Breast epithelium (tissue), 4 donors: ENCODE measurements at regions not wholly inside any gene's neighbourhood (a gene's known extent, or its start where the extent isn't known, plus 50 kb on each side); places are given as distances from the start of the nearest gene placed in this dataset.

ENCODE experiments used
- DNase-seq, 2 donors: peaks; one replicate each; pipeline ENCODE4 v3.0.0-alpha.2; 2019; ENCODE audit warnings: low spot score in 2 of 2
- H3K27ac ChIP-seq, 2 donors: fragments of 200-600 bp; sonication (generic) in 1 of 2; one replicate each; pipeline ENCODE4 v1.5.1; 2016 to 2019; ENCODE audit warnings: mild to moderate bottlenecking in 1 of 2
- H3K27me3 ChIP-seq, 2 donors: fragments of 200-600 bp; sonication (generic) in 1 of 2; one replicate each; pipeline versions ENCODE4 v1.5.1 to v1.6.0; 2017 to 2019; ENCODE audit warnings: control low read depth in 1 of 2, mild to moderate bottlenecking in 1 of 2
- H3K36me3 ChIP-seq: fragments of 200-600 bp; one replicate; pipeline ENCODE4 v1.5.1; 2019
- H3K4me1 ChIP-seq, 2 donors: fragments of 200-600 bp; sonication (generic); one replicate each; pipeline ENCODE4 v1.5.1; 2016 to 2019; ENCODE audit warnings: control low read depth in 1 of 2
- H3K4me3 ChIP-seq, 3 donors: fragments of 200-600 bp; sonication (generic); 1 replicate in 2 of 3; 2 replicates in 1 of 3; pipeline ENCODE4 v1.5.1; 2016 to 2019; ENCODE audit warnings: mild to moderate bottlenecking in 3 of 3, moderate library complexity in 2 of 3
- H3K9me3 ChIP-seq, 2 donors: fragments of 200-600 bp; sonication (generic) in 1 of 2; one replicate each; pipeline ENCODE4 v1.5.1; 2016 to 2019; ENCODE audit warnings: control low read depth in 1 of 2
- CTCF ChIP-seq, 3 donors: fragments of 450-650 bp; IDR thresholded peaks; one replicate each; pipeline ENCODE4 v1.5.1; 2016 to 2017; ENCODE audit warnings: antibody characterized with exemption in 3 of 3, mild to moderate bottlenecking in 3 of 3, moderate library complexity in 3 of 3
- POLR2A ChIP-seq: fragments of 450-650 bp; IDR thresholded peaks from one replicate; pipeline ENCODE4 v1.6.1; 2016; ENCODE audit warnings: antibody characterized with exemption, mild to moderate bottlenecking, moderate library complexity
- POLR2AphosphoS5 ChIP-seq, 3 donors: sonication (generic); formaldehyde crosslinking; IDR thresholded peaks; one replicate each; pipeline ENCODE4 v1.6.1; 2017; ENCODE audit warnings: antibody characterized with exemption in 3 of 3
- intact Hi-C: fragments of 100-400 bp; cut with DNase I; formaldehyde crosslinking; loops from one replicate; pipeline ENCODE4 v1.15.1; 2023; ENCODE audit warnings: low total_unique reads

DNA sequence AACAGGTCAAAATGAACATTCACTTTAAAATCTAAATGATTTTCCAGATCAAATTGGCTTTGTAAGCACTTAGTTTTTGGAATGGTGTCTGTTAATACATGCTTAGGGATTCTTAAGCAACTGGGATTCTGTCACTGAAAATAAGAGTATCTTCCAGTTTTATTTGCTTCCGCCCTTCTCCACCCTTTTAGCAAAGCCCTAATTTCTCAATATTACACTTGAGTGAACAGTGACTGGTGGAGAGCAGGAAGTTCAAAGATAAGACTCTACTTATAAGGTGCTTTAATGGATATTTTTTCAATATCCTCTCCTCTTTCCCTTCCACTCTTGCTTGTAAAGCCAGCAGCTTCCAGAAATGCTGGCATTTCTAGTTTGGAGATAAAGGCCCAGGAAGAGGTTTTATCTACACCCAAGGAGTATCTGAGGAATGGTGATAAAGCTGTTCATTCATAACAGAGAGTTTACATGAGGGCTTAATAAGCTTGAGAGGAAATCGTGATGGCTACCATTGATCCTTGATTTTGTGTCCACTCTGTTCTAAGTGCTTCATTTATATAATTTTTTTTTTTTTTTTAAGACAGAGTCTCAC, 265.9 kb upstream of the PRICKLE1 start:
- H3K4me3 ChIP-seq: no peak overlapping the region
- intact Hi-C loops: no loop called here
- DNase-seq: no peak

GRCh38 chr12:42854826-42855225, 265.3 kb upstream of the PRICKLE1 start:
- Histone ChIP-seq H3K9me3 (no peaks in the 10 kb centered on the region), H3K27me3 (no peaks in the 10 kb centered on the region), H3K4me1 (no peaks in the 10 kb centered on the region), H3K36me3 (no peaks in the 10 kb centered on the region), H3K27ac (no peak overlapping the region), H3K4me3 (no peak overlapping the region)
- no peak for DNase-seq
- TF ChIP-seq POLR2A: no peak
- TF ChIP-seq CTCF (IDR thresholded peaks at IDR 0.05): no peak
- no peak for TF ChIP-seq POLR2AphosphoS5 (IDR thresholded peaks at IDR 0.05)
- intact Hi-C loops: no loop called here

More for the DNA sequence above, 265.9 kb upstream of the PRICKLE1 start:
- Histone ChIP-seq H3K27ac (no peak overlapping the region), H3K27me3 (no peaks in the 10 kb centered on the region), H3K36me3 (no peaks in the 10 kb centered on the region), H3K4me1 (no peaks in the 10 kb centered on the region), H3K9me3 (no peaks in the 10 kb centered on the region)
- TF ChIP-seq POLR2A: no peak
- no peak for TF ChIP-seq CTCF (IDR thresholded peaks at IDR 0.05)
- no peak for TF ChIP-seq POLR2AphosphoS5 (IDR thresholded peaks at IDR 0.05)

- Histone ChIP-seq H3K27ac (no peak overlapping the region), H3K4me3 (no peak overlapping the region), H3K9me3 (no peaks in the 10 kb centered on the region), H3K4me1 (no peaks in the 10 kb centered on the region), H3K36me3 (no peaks in the 10 kb centered on the region), H3K27me3 (no peaks in the 10 kb centered on the region)
- intact Hi-C loops: no loop called here
- no peak for TF ChIP-seq POLR2A
- TF ChIP-seq POLR2AphosphoS5 (IDR thresholded peaks at IDR 0.05): no peak
- no peak for TF ChIP-seq CTCF (IDR thresholded peaks at IDR 0.05)
- DNase-seq: no peak
Measured at GRCh38 chr12:42854208-42854607, 264.7 kb upstream of the PRICKLE1 start.

DNA sequence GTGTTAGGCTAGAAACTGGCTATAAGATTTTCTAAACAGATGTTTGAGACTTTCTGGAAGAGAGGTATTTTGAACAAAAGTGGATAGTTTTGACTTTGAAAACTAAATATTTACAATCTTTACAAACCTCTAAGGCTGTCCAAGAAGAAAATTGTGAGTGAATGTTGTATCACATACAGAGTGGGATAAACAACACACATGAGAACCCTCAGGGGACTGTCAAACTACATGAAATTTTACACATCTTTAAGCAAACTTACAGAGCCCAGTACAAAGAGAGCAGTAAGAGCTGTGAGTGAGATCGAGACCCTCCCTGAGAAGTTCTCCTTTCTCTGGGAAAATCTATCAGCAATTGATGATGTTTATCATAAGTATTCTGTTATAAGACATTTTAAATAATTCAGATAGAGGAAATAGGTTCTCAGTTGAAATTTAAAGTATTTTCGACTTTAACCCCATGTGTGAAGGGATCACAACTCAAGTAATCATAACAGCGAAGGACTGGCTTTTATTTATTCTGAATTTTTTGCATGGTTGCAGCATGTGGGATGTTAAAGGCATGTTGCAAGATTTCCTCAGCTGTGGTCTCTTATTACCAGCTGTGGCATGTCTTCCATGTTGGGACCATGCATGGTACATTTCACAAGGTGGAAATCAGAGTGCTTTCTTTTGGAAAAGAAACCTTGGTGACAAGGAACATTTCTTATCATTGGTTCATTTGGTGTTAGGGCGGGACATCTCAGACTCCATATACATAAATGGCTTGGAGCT, 264.0 kb upstream of the PRICKLE1 start:
- H3K27me3 ChIP-seq: no peaks in the 10 kb centered on the region
- DNase-seq: no peak
- intact Hi-C loops: no loop called here
- H3K27ac ChIP-seq: no peak overlapping the region
- no peaks in the 10 kb centered on the region for H3K4me1 ChIP-seq
- no peaks in the 10 kb centered on the region for H3K9me3 ChIP-seq
- H3K4me3 ChIP-seq: no peak overlapping the region
- H3K36me3 ChIP-seq: no peaks in the 10 kb centered on the region
- TF ChIP-seq CTCF (IDR thresholded peaks at IDR 0.05) (no peak), POLR2A (no peak), POLR2AphosphoS5 (IDR thresholded peaks at IDR 0.05) (no peak)

- Histone ChIP-seq H3K36me3 (no peaks in the 10 kb centered on the region), H3K9me3 (no peaks in the 10 kb centered on the region)
Measured at GRCh38 chr12:42846782-42847181, 257.2 kb upstream of the PRICKLE1 start.

More at GRCh38 chr12:42846782-42847181, 257.2 kb upstream of the PRICKLE1 start:
- H3K4me1 ChIP-seq: no peaks in the 10 kb centered on the region
- intact Hi-C loops: no loop called here
- no peak overlapping the region for H3K4me3 ChIP-seq
- no peak for DNase-seq
- no peak overlapping the region for H3K27ac ChIP-seq
- TF ChIP-seq POLR2AphosphoS5 (IDR thresholded peaks at IDR 0.05): no peak
- no peak for TF ChIP-seq CTCF (IDR thresholded peaks at IDR 0.05)
- no peak for TF ChIP-seq POLR2A
- no peaks in the 10 kb centered on the region for H3K27me3 ChIP-seq
